Omental fat pad (tissue), 3 donors: ENCODE measurements at regions not wholly inside any gene's neighbourhood (a gene's known extent, or its start where the extent isn't known, plus 50 kb on each side); places are given as distances from the start of the nearest gene placed in this dataset.

Source experiments
- ATAC-seq: fragments of 150-250 bp; one replicate; pipeline ENCODE4 v1.9.1; 2016; ENCODE audit warnings: mild to moderate bottlenecking, moderate library complexity; ENCODE audit not compliant: low FRiP score
- DNase-seq: peaks from one replicate; pipeline ENCODE4 v3.0.0-alpha.2; 2019; ENCODE audit warnings: low spot score
- CTCF ChIP-seq, 3 donors: fragments of 450-650 bp; IDR thresholded peaks; one replicate each; pipeline ENCODE4 v1.5.1; 2016 to 2017; ENCODE audit warnings: antibody characterized with exemption in 3 of 3, mild to moderate bottlenecking in 3 of 3, moderate library complexity in 2 of 3

DNA sequence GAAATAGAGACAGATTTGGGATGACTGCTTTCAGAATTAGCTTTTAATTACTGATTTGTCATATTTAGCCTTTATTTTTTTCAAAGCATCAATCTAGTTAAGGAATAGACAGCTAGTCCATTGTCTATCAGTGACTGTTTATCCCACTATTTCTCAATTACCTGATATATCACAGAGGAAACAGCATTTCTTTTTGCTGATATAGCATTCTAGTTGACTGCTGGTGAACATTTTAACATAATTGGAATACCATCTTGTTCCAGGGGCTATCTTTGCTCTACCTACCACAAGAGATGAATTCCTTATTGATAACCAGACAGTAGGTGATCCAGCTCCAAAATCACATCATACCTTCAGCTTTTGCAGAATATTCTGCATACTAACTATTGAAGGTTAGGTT, 982.7 kb downstream of the SQOR start:
- DNase-seq, result no peak
- no peak for ATAC-seq
- no peak for TF ChIP-seq CTCF (IDR thresholded peaks at IDR 0.05)

- no peak for DNase-seq
- no peak for ATAC-seq
- no peak for TF ChIP-seq CTCF (IDR thresholded peaks at IDR 0.05)
Observed at GRCh38 chr15:46618984-46619383, 984.2 kb downstream of the SQOR start.

DNA sequence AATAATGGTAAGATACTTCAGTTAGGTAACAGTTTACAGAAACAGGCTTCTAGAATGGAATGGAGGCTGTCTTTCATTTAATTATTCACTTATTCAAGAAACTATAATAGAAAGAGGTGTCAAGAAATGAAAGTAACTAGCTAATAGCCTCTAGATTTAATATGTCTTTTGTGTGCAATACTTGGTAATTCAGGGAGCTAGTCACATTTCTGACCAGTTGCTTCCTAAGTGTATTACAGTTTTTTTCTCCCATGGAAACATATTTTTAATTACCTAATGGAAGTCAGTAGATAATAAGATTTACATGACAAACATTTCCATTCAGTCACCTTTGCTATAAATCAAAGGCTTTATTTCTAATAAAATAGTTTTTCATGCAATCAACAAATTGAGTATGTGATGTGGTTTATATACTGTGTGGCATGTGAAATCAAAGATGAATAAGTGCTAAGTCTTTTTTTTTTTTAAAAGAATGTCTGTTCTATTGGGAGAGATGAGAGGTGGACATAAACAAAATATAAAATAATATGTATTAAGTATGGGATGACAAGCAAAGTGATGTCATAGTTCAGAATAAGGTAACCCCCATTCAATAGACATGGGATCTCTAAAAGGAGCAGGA, 985.7 kb downstream of the SQOR start:
- TF ChIP-seq CTCF (IDR thresholded peaks at IDR 0.05), result no peak
- DNase-seq (no peak), ATAC-seq (no peak)

DNA sequence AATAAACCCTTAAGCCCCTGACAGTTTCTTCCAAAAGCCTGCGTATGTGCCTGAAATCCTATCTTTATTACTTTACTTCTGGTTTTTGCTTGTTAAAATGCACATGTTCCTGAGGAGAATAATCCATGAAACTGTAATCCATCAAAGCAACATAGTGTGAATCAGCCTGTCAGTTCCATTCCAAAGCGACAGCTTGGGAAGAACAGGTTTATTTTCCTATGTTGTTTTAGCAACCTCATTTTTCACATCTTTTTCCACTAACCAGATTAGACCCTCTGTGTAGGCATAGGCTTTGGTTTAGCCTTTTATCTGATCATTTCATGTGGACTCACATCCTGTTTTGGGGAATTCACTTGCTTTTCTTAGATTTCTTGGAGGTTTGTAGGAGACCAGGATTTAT, 988.0 kb downstream of the SQOR start:
- no peak for TF ChIP-seq CTCF (IDR thresholded peaks at IDR 0.05)
- DNase-seq (no peak), ATAC-seq (no peak)

DNA sequence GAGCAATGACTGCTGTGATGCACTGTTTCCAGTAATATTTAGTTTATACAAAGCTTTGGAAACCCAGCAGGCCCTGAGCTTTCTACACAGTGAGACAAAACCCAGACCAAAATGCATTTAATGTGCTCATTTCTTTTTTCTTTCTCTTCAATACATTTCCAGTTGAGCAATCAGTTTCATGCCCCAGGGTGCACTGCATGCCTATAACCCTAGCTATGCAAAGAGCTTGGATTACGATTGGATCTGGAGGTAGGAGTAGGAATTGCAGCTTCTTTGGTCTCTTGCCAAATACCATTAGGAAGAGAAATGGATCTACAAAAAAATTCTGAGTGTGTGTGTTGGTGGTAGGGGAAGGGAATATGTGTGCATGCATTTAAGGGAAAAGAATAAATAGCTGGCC, 1001.4 kb downstream of the SQOR start:
- ATAC-seq, result no peak
- TF ChIP-seq CTCF (IDR thresholded peaks at IDR 0.05), result no peak
- no peak for DNase-seq

DNA sequence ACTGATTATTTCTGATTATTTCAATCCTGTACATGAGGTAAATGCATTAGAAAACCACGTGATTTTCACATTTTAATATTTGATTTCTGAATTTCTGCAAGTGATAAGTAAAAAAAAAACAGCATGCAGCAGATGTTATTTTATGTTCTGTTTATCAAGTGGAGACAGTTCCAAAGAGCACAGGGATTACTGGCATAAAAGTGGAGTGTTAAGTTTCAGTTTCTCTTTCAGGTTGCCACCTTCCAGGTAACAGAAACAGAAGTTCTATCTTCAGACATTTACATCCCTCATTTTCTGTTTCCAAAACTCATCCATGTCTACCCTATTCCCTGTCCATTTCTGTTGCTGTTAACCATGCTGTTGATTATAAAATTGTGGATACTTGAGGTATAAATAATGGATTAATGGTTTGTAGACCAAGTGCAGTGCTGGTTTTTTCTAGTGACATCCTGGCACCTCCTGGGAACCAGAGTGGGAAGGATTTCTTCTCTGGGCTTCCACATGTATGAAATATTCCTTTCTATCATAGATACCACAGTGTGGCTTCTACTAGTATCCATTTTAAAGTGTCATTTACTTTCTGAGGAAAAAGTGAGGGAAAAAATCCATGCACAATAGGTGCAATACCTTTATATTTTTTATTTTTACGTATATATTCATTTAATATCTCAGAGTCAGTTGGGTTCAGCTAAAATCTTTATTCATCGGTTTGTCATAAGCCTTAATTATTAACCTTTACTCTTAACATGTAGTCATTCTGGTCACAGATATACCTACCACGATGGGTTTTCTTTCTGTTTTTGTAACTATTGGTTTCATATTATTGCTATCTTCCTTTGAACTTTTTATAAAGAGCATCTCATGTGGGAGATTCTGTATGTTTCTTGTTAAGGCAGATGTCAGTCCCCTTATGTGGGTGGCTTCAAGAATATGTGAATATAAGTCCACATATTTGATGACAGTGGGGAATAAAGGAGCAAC, 1010.0 kb downstream of the SQOR start:
- TF ChIP-seq CTCF (IDR thresholded peaks at IDR 0.05), result no peak
- no peak for DNase-seq
- no peak for ATAC-seq
